ENCODE measurements at regions not wholly inside any gene's neighbourhood (a gene's known extent, or its start where the extent isn't known, plus 50 kb on each side); places are given as distances from the start of the nearest gene placed in this dataset.

GRCh38 chr14:59126714-59127436 lies 61.6 kb upstream of the DAAM1 start:
- DNase-seq (ENCODE audit: extremely low read depth, low read depth): peak; percentile 38
- no peak overlapping the region for H3K4me3 ChIP-seq (replicated peaks; ENCODE audit: low read depth, low read length)
- TF ChIP-seq CTCF (IDR thresholded peaks at IDR 0.05; ENCODE audit: low read depth, low read length, missing control alignments): peak; percentile 68

- no peak overlapping the region for H3K4me3 ChIP-seq (replicated peaks; ENCODE audit: low read depth, low read length)
- DNase-seq (ENCODE audit: extremely low read depth, low read depth): no peak
- no peak for TF ChIP-seq CTCF (IDR thresholded peaks at IDR 0.05; ENCODE audit: low read depth, low read length, missing control alignments)
Measured at GRCh38 chr14:59127437-59127732, 61.1 kb upstream of the DAAM1 start.

- no peak overlapping the region for H3K4me3 ChIP-seq (replicated peaks; ENCODE audit: low read depth, low read length)
- TF ChIP-seq CTCF (IDR thresholded peaks at IDR 0.05; ENCODE audit: low read depth, low read length, missing control alignments): no peak
- DNase-seq (ENCODE audit: extremely low read depth, low read depth): no peak
Measured at GRCh38 chr14:59130462-59130861, 58.0 kb upstream of the DAAM1 start.

- TF ChIP-seq CTCF (IDR thresholded peaks at IDR 0.05; ENCODE audit: low read depth, low read length, missing control alignments): no peak
- H3K4me3 ChIP-seq (replicated peaks; ENCODE audit: low read depth, low read length): no peak overlapping the region
- DNase-seq (ENCODE audit: extremely low read depth, low read depth): no peak
Measured at GRCh38 chr14:59131938-59132795, 56.3 kb upstream of the DAAM1 start.

- no peak for DNase-seq (ENCODE audit: extremely low read depth, low read depth)
- H3K4me3 ChIP-seq (replicated peaks; ENCODE audit: low read depth, low read length): no peak overlapping the region
- no peak for TF ChIP-seq CTCF (IDR thresholded peaks at IDR 0.05; ENCODE audit: low read depth, low read length, missing control alignments)
Measured at GRCh38 chr14:59132796-59133494, 55.5 kb upstream of the DAAM1 start.

GRCh38 chr14:59133709-59134108 lies 54.8 kb upstream of the DAAM1 start:
- TF ChIP-seq CTCF (IDR thresholded peaks at IDR 0.05; ENCODE audit: low read depth, low read length, missing control alignments): no peak

More at GRCh38 chr14:59133709-59134108, 54.8 kb upstream of the DAAM1 start:
- H3K4me3 ChIP-seq (replicated peaks; ENCODE audit: low read depth, low read length): no peak overlapping the region
- no peak for DNase-seq (ENCODE audit: extremely low read depth, low read depth)
